ENCODE measurements at regions not wholly inside any gene's neighbourhood (a gene's known extent, or its start where the extent isn't known, plus 50 kb on each side); places are given as distances from the start of the nearest gene placed in this dataset.

GRCh38 chr5:44714871-44715561, 93.7 kb upstream of the MRPS30 start:
- TF ChIP-seq EP300 (IDR thresholded peaks at IDR 0.05): no peak
- no peak for TF ChIP-seq POLR2A (IDR thresholded peaks at IDR 0.05; ENCODE audit: low read depth)
- TF ChIP-seq, protein P1, sequence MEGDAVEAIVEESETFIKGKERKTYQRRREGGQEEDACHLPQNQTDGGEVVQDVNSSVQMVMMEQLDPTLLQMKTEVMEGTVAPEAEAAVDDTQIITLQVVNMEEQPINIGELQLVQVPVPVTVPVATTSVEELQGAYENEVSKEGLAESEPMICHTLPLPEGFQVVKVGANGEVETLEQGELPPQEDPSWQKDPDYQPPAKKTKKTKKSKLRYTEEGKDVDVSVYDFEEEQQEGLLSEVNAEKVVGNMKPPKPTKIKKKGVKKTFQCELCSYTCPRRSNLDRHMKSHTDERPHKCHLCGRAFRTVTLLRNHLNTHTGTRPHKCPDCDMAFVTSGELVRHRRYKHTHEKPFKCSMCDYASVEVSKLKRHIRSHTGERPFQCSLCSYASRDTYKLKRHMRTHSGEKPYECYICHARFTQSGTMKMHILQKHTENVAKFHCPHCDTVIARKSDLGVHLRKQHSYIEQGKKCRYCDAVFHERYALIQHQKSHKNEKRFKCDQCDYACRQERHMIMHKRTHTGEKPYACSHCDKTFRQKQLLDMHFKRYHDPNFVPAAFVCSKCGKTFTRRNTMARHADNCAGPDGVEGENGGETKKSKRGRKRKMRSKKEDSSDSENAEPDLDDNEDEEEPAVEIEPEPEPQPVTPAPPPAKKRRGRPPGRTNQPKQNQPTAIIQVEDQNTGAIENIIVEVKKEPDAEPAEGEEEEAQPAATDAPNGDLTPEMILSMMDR (IDR thresholded peaks at IDR 0.05): no peak
- no peak for TF ChIP-seq POLR2AphosphoS5 (IDR thresholded peaks at IDR 0.05)

DNA sequence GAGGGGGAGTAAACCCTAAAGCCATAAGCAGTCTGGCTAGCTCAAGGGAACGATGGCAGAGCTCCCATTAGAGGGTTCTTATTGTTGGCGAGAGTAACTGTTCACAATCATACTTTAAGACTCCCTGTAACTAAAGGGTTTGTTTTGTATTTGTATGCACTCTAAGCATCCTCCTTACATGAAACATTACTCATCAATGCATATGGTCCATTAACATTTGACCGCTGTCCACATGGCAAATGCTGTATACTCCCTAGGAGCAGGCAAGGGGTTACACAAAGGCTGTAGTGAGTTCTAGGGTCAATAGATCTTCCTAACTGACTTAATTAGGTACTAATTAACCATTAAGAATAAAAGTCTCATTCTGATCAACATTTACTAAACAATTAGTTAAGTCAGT, 95.3 kb upstream of the MRPS30 start:
- WGBS: 69% methylated on average over 3 of the region's 3 CpGs
- intact Hi-C loops (cut with DNase I): no loop called here
- no peak for DNase-seq (ENCODE audit: extremely low spot score)
- TF ChIP-seq POLR2AphosphoS5 (IDR thresholded peaks at IDR 0.05): no peak
- no peak for TF ChIP-seq EP300 (IDR thresholded peaks at IDR 0.05)
- TF ChIP-seq, protein P1 (IDR thresholded peaks at IDR 0.05): no peak
- TF ChIP-seq POLR2A (IDR thresholded peaks at IDR 0.05; ENCODE audit: low read depth): no peak
- Histone ChIP-seq H3K4me3 (no peak overlapping the region), H3K27me3 (no peaks in the 10 kb centered on the region), H3K9me3 (no peaks in the 10 kb centered on the region), H3K36me3 (no peaks in the 10 kb centered on the region), H3K27ac (replicated peaks in 1 of 4) (no peak overlapping the region), H3K4me1 (no peaks in the 10 kb centered on the region)

More at GRCh38 chr5:44714871-44715561, 93.7 kb upstream of the MRPS30 start:
- Histone ChIP-seq H3K4me3 (no peak overlapping the region), H3K36me3 (no peaks in the 10 kb centered on the region), H3K27me3 (no peaks in the 10 kb centered on the region), H3K9me3 (no peaks in the 10 kb centered on the region), H3K4me1 (no peaks in the 10 kb centered on the region), H3K27ac (replicated peaks in 1 of 4) (no peak overlapping the region)
- 86% methylated on average over 3 of the region's 3 CpGs for WGBS
- no peak for DNase-seq (ENCODE audit: extremely low spot score)
- intact Hi-C loops (cut with DNase I): no loop called here

GRCh38 chr5:44711901-44712300, 96.8 kb upstream of the MRPS30 start:
- Histone ChIP-seq H3K27ac (replicated peaks in 1 of 4) (no peak overlapping the region), H3K36me3 (no peaks in the 10 kb centered on the region), H3K4me1 (no peaks in the 10 kb centered on the region), H3K4me3 (no peak overlapping the region), H3K27me3 (no peaks in the 10 kb centered on the region), H3K9me3 (no peaks in the 10 kb centered on the region)
- no peak for DNase-seq (ENCODE audit: extremely low spot score)
- TF ChIP-seq, protein P1 (IDR thresholded peaks at IDR 0.05): no peak
- TF ChIP-seq POLR2AphosphoS5 (IDR thresholded peaks at IDR 0.05) (no peak), POLR2A (IDR thresholded peaks at IDR 0.05; ENCODE audit: low read depth) (no peak), EP300 (IDR thresholded peaks at IDR 0.05) (no peak)
- intact Hi-C loops (cut with DNase I): no loop called here
- 62% methylated on average over 1 of the region's 1 CpG for WGBS

- TF ChIP-seq POLR2AphosphoS5 (IDR thresholded peaks at IDR 0.05) (no peak), EP300 (IDR thresholded peaks at IDR 0.05) (no peak), POLR2A (IDR thresholded peaks at IDR 0.05; ENCODE audit: low read depth) (no peak)
- TF ChIP-seq, protein P1 (IDR thresholded peaks at IDR 0.05): no peak
- WGBS: 86% methylated on average over 5 of the region's 5 CpGs
- H3K27me3 ChIP-seq: no peaks in the 10 kb centered on the region
- H3K36me3 ChIP-seq: no peaks in the 10 kb centered on the region
- DNase-seq (ENCODE audit: extremely low spot score): no peak
- no peaks in the 10 kb centered on the region for H3K4me1 ChIP-seq
- no peak overlapping the region for H3K4me3 ChIP-seq
- H3K27ac ChIP-seq (replicated peaks in 1 of 4): no peak overlapping the region
- no peaks in the 10 kb centered on the region for H3K9me3 ChIP-seq
- intact Hi-C loops (cut with DNase I): no loop called here
Measured at GRCh38 chr5:44708602-44709001, 100.1 kb upstream of the MRPS30 start.

GRCh38 chr5:44707721-44708120, 101.0 kb upstream of the MRPS30 start:
- H3K27ac ChIP-seq (replicated peaks in 1 of 4): no peak overlapping the region
- no peak for TF ChIP-seq POLR2AphosphoS5 (IDR thresholded peaks at IDR 0.05)
- TF ChIP-seq POLR2A (IDR thresholded peaks at IDR 0.05; ENCODE audit: low read depth): no peak
- no peak for TF ChIP-seq EP300 (IDR thresholded peaks at IDR 0.05)
- TF ChIP-seq, protein P1 (IDR thresholded peaks at IDR 0.05): no peak
- H3K36me3 ChIP-seq: no peaks in the 10 kb centered on the region
- 84% methylated on average over 5 of the region's 5 CpGs for WGBS
- intact Hi-C loops (cut with DNase I): no loop called here
- no peak overlapping the region for H3K4me3 ChIP-seq
- no peak for DNase-seq (ENCODE audit: extremely low spot score)
- H3K9me3 ChIP-seq: no peaks in the 10 kb centered on the region
- no peaks in the 10 kb centered on the region for H3K27me3 ChIP-seq
- no peaks in the 10 kb centered on the region for H3K4me1 ChIP-seq

All from esophagus muscularis mucosa (tissue), 4 donors.